NCI-H748 (cell line): ENCODE measurements at regions not wholly inside any gene's neighbourhood (a gene's known extent, or its start where the extent isn't known, plus 50 kb on each side); places are given as distances from the start of the nearest gene placed in this dataset.
"Not testable (repeated sequence)": the region's sequence is repeated elsewhere in the genome, so short reads cannot be mapped to it uniquely, and the experiment has no call there.

ENCODE experiments used
- DNase-seq: peaks from one replicate; lab custom pipeline; 2025; ENCODE audit not compliant: unreplicated experiment; lab: John Stamatoyannopoulos, UW

- not testable (repeated sequence) for DNase-seq
Observed at GRCh38 chr11:92465410-92465809, 240.8 kb downstream of the FAT3 start.

GRCh38 chr11:92473736-92474135 is 249.1 kb downstream of the FAT3 start:
- no peak for DNase-seq

- no peak for DNase-seq
Observed at GRCh38 chr11:92475316-92475715, 250.7 kb downstream of the FAT3 start.

GRCh38 chr11:92475819-92476218 is 251.2 kb downstream of the FAT3 start:
- no peak for DNase-seq

- DNase-seq: peak; percentile 66
Observed at GRCh38 chr11:92477686-92478085, 253.1 kb downstream of the FAT3 start.

- DNase-seq: no peak
Observed at GRCh38 chr11:92480499-92480898, 255.9 kb downstream of the FAT3 start.

- DNase-seq: no peak
Observed at GRCh38 chr11:92482492-92483060, 258.0 kb downstream of the FAT3 start.

GRCh38 chr11:92484570-92484969 is 260.0 kb downstream of the FAT3 start:
- DNase-seq: no peak

GRCh38 chr11:92489826-92490399 is 265.3 kb downstream of the FAT3 start:
- DNase-seq: no peak

- DNase-seq: no peak
Observed at GRCh38 chr11:92492372-92492771, 267.8 kb downstream of the FAT3 start.

- DNase-seq: no peak
Observed at GRCh38 chr11:92495107-92495793, 270.6 kb downstream of the FAT3 start.

GRCh38 chr11:92500453-92500852 is 275.8 kb downstream of the FAT3 start:
- no peak for DNase-seq

GRCh38 chr11:92501066-92501739 is 276.6 kb downstream of the FAT3 start:
- DNase-seq: no peak

GRCh38 chr11:92504004-92504403 is 279.4 kb downstream of the FAT3 start:
- no peak for DNase-seq

- DNase-seq: no peak
Observed at GRCh38 chr11:92504534-92504933, 279.9 kb downstream of the FAT3 start.

GRCh38 chr11:92505689-92506088 is 281.1 kb downstream of the FAT3 start:
- DNase-seq: no peak

GRCh38 chr11:92506809-92507336 is 282.3 kb downstream of the FAT3 start:
- no peak for DNase-seq

GRCh38 chr11:92510591-92510990 is 286.0 kb downstream of the FAT3 start:
- no peak for DNase-seq

- DNase-seq: no peak
Observed at GRCh38 chr11:92511522-92512203, 287.0 kb downstream of the FAT3 start.

GRCh38 chr11:92512204-92512569 is 287.6 kb downstream of the FAT3 start:
- DNase-seq: no peak

- DNase-seq: no peak
Observed at GRCh38 chr11:92523611-92524010, 299.0 kb downstream of the FAT3 start.
